Sigmoid colon (tissue), 4 donors: ENCODE measurements at regions not wholly inside any gene's neighbourhood (a gene's known extent, or its start where the extent isn't known, plus 50 kb on each side); places are given as distances from the start of the nearest gene placed in this dataset.

Source experiments
- EP300 ChIP-seq, 4 donors: sonication (generic); formaldehyde crosslinking; IDR thresholded peaks; one replicate each; pipeline ENCODE4 v1.6.1; 2017; ENCODE audit warnings: antibody characterized with exemption in 4 of 4
- POLR2A ChIP-seq, 2 donors: fragments of 450-650 bp; IDR thresholded peaks; one replicate each; pipeline ENCODE4 v1.6.1; 2016; ENCODE audit warnings: antibody characterized with exemption in 2 of 2, mild to moderate bottlenecking in 2 of 2, moderate library complexity in 2 of 2
- POLR2AphosphoS5 ChIP-seq, 4 donors: sonication (generic); formaldehyde crosslinking; IDR thresholded peaks; one replicate each; pipeline ENCODE4 v1.6.1; 2017; ENCODE audit warnings: antibody characterized with exemption in 4 of 4
- TF ChIP-seq, protein P1 (sequence below), 4 experiments: fragments of 450-650 bp in 3 of 4; fragments of 200-600 bp in 1 of 4; IDR thresholded peaks; one replicate each; pipeline ENCODE4 v1.5.1; 2016 to 2019; ENCODE audit warnings: antibody characterized with exemption in 4 of 4, mild to moderate bottlenecking in 3 of 4, moderate library complexity in 2 of 4

GRCh38 chr5:74352256-74352655 lies 288.3 kb downstream of the ENC1 start:
- TF ChIP-seq POLR2A (IDR thresholded peaks at IDR 0.05) (no peak), POLR2AphosphoS5 (IDR thresholded peaks at IDR 0.05) (no peak), EP300 (IDR thresholded peaks at IDR 0.05) (no peak)
- TF ChIP-seq, protein P1, sequence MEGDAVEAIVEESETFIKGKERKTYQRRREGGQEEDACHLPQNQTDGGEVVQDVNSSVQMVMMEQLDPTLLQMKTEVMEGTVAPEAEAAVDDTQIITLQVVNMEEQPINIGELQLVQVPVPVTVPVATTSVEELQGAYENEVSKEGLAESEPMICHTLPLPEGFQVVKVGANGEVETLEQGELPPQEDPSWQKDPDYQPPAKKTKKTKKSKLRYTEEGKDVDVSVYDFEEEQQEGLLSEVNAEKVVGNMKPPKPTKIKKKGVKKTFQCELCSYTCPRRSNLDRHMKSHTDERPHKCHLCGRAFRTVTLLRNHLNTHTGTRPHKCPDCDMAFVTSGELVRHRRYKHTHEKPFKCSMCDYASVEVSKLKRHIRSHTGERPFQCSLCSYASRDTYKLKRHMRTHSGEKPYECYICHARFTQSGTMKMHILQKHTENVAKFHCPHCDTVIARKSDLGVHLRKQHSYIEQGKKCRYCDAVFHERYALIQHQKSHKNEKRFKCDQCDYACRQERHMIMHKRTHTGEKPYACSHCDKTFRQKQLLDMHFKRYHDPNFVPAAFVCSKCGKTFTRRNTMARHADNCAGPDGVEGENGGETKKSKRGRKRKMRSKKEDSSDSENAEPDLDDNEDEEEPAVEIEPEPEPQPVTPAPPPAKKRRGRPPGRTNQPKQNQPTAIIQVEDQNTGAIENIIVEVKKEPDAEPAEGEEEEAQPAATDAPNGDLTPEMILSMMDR (IDR thresholded peaks at IDR 0.05): no peak
